ENCODE measurements at regions not wholly inside any gene's neighbourhood (a gene's known extent, or its start where the extent isn't known, plus 50 kb on each side); places are given as distances from the start of the nearest gene placed in this dataset.
A peak's percentile ranks its signal among the peaks of the same experiment; 100 is the strongest.

- DNase-seq, result no peak
Measured at GRCh38 chr5:66503203-66503789, 92.9 kb upstream of the MAST4 start.

GRCh38 chr5:66507106-66507505, 89.1 kb upstream of the MAST4 start:
- no peak for DNase-seq

GRCh38 chr5:66511491-66511890, 84.7 kb upstream of the MAST4 start:
- DNase-seq, result no peak

- DNase-seq, result no peak
Measured at GRCh38 chr5:66513130-66513529, 83.1 kb upstream of the MAST4 start.

GRCh38 chr5:66515209-66515608, 81.0 kb upstream of the MAST4 start:
- no peak for DNase-seq

- DNase-seq, result peak; percentile 90
Measured at GRCh38 chr5:66516550-66516949, 79.6 kb upstream of the MAST4 start.

- no peak for DNase-seq
Measured at GRCh38 chr5:66517351-66517750, 78.8 kb upstream of the MAST4 start.

- DNase-seq, result no peak
Measured at GRCh38 chr5:66518052-66518451, 78.1 kb upstream of the MAST4 start.

- no peak for DNase-seq
Measured at GRCh38 chr5:66518753-66519152, 77.4 kb upstream of the MAST4 start.

GRCh38 chr5:66519626-66520025, 76.6 kb upstream of the MAST4 start:
- no peak for DNase-seq

- DNase-seq, result no peak
Measured at GRCh38 chr5:66520854-66521253, 75.3 kb upstream of the MAST4 start.

GRCh38 chr5:66527478-66528035, 68.6 kb upstream of the MAST4 start:
- no peak for DNase-seq

GRCh38 chr5:66529182-66529581, 67.0 kb upstream of the MAST4 start:
- no peak for DNase-seq

GRCh38 chr5:66529704-66530103, 66.5 kb upstream of the MAST4 start:
- DNase-seq, result no peak

- DNase-seq, result no peak
Measured at GRCh38 chr5:66538126-66538525, 58.1 kb upstream of the MAST4 start.

- DNase-seq, result no peak
Measured at GRCh38 chr5:66538531-66538930, 57.7 kb upstream of the MAST4 start.

- no peak for DNase-seq
Measured at GRCh38 chr5:66540078-66540477, 56.1 kb upstream of the MAST4 start.

- no peak for DNase-seq
Measured at GRCh38 chr5:66542711-66543110, 53.5 kb upstream of the MAST4 start.

Measured in NCI-H187 treated with DMSO at 0.1 percent for 48 hours (cell line).